GM12872 (cell line): ENCODE measurements at regions not wholly inside any gene's neighbourhood (a gene's known extent, or its start where the extent isn't known, plus 50 kb on each side); places are given as distances from the start of the nearest gene placed in this dataset.

ENCODE experiments used
- CTCF ChIP-seq: IDR thresholded peaks from 3 replicates; pipeline ENCODE4 v1.5.1; 2011; ENCODE audit warnings: low read depth, mild to moderate bottlenecking, low read length, moderate library complexity; ENCODE audit not compliant: insufficient read depth

- TF ChIP-seq CTCF, result no peak
These were observed 128.5 kb upstream of the DST start for GRCh38 chr6:56771189-56771588.

GRCh38 chr6:56770011-56770520 is 127.4 kb upstream of the DST start:
- no peak for TF ChIP-seq CTCF

GRCh38 chr6:56767892-56768531 is 125.3 kb upstream of the DST start:
- TF ChIP-seq CTCF, result no peak; the same call in 2 of the 3 replicates

GRCh38 chr6:56767435-56767834 is 124.7 kb upstream of the DST start:
- no peak for TF ChIP-seq CTCF

GRCh38 chr6:56766806-56767178 is 124.1 kb upstream of the DST start:
- TF ChIP-seq CTCF, result no peak

- TF ChIP-seq CTCF, result no peak
These were observed 123.6 kb upstream of the DST start for GRCh38 chr6:56766139-56766805.

GRCh38 chr6:56765494-56765893 is 122.8 kb upstream of the DST start:
- no peak for TF ChIP-seq CTCF
